Inflammatory macrophage treated with lipopolysaccharide for 4 hours (primary cell): ENCODE measurements at regions not wholly inside any gene's neighbourhood (a gene's known extent, or its start where the extent isn't known, plus 50 kb on each side); places are given as distances from the start of the nearest gene placed in this dataset.
"Not testable (repeated sequence)": the region's sequence is repeated elsewhere in the genome, so short reads cannot be mapped to it uniquely, and the experiment has no call there.

Experiments
- DNase-seq: peaks from one replicate; pipeline ENCODE4 v3.0.0-alpha.2; 2020

GRCh38 chr14:104230946-104231345 lies 92.6 kb downstream of the KIF26A start:
- DNase-seq, result no peak

GRCh38 chr14:104232070-104232484 lies 93.7 kb downstream of the KIF26A start:
- DNase-seq, result no peak

DNA sequence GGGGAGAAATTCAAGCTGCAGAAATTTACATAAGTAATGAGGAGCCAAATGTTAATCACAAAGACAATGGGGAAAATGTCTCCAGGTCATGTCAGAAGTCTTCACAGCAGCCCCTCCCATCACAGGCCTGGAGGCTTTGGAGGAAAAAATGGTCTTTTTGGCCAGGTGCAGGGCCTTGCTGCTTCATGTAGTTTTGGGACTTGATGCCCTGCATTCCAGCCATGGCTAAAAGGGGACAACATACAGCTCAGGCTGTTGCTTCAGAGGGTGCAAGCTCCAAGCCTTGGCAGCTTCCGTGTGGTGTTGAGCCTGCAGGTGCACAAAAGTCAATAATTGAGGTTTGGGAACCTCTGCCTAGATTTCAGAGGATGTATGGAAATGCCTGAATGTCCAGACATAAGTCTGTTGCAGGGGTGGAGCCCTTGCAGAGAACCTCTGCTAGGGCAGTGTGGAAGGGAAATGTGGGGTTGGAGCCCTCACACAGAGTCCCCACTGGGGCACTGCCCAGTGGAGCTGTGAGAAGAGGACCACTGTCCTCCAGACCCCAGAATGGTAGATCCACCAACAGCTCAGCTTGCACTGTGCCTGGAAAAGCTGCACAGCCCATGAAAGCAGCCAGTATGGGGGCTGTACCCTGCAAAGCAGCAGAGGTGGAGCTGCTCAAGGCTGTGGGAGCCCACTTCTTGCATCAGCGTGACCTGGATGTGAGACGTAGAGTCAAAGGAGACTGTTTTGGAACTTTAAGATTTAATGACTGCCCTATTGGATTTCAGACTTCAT lies 95.8 kb downstream of the KIF26A start:
- not testable (repeated sequence) for DNase-seq

DNA sequence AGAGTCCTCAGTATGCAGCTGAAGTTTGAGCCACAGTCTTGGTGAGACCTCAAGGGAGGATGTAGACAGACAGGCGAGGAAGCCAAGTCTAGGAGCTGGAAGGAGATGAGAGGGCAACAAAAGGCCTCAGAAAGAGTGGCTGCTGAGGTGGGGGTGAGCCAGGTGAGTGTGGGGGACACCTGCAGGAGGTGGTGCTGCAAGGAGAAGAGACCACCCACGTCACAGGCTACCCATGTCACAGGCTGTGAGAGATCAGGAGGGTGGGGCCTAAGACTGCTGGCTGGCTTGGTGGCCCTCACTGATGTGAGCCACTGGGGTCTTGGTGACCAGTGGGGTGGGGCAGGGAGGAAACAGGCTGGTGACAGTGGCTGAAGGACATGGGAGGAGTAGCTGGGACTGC lies 97.3 kb downstream of the KIF26A start:
- DNase-seq, result no peak

DNA sequence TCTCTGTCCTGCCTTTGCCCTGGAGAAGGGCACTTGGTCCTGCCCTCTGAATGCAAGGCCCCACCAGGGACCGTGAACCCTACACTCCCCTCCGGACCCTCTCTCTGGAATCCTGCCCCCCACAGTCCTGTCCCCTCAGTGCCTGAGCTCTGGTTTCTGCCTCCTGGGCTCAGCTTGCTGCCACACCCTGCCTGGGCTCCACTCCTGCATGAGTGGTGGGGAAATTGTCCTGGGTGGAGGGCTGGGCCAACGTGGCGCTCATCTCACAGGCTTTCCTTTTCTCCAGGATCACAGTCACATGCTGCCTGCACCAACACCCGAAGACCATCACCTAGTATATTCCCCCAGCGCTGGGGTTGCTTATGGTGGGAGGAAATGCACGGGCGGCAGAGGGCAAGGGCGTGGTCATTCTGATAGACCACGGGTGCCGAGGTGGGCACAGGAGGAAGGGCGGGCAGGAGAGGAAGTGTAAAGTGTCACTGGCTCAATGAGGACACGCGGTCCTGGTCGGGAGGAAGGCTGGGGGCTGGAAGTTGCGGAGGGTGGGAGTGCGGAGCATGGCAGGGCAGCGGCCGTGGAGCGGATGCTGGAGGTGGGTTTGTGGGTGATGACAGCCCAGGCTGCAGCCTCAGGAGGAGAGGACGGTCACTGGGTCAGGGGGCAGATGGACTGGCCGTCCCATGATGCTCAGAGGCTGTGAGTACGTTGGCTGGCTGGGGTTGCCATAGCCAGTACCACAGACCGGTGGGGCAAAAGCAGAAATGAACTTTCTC lies 99.5 kb downstream of the KIF26A start:
- DNase-seq, result no peak

- no peak for DNase-seq
These were observed 100.2 kb downstream of the KIF26A start for GRCh38 chr14:104238424-104239184.

- DNase-seq, result no peak
These were observed 100.9 kb downstream of the KIF26A start for GRCh38 chr14:104239185-104239775.

DNA sequence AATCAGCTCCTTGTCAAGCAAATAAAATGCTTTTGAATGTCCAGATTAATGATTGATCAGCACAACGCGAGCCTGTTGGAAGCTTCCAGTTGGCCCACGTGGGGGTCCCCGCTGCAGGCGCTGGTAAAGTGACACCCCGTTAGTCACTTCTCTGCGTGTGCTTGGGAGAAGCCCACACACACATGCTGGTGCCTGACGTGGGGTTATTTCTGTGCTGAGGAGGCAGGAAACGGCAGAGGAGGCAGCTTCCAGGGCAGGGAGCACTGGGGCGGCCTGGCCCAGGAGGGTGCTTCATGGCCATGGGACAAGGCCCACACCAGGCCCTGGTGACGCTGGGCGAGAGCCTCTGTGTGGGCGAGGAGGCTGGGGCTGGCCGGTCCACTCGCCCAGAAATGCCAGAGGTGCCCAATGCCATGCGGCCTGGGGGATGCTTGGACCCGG lies 101.5 kb downstream of the KIF26A start:
- no peak for DNase-seq

DNA sequence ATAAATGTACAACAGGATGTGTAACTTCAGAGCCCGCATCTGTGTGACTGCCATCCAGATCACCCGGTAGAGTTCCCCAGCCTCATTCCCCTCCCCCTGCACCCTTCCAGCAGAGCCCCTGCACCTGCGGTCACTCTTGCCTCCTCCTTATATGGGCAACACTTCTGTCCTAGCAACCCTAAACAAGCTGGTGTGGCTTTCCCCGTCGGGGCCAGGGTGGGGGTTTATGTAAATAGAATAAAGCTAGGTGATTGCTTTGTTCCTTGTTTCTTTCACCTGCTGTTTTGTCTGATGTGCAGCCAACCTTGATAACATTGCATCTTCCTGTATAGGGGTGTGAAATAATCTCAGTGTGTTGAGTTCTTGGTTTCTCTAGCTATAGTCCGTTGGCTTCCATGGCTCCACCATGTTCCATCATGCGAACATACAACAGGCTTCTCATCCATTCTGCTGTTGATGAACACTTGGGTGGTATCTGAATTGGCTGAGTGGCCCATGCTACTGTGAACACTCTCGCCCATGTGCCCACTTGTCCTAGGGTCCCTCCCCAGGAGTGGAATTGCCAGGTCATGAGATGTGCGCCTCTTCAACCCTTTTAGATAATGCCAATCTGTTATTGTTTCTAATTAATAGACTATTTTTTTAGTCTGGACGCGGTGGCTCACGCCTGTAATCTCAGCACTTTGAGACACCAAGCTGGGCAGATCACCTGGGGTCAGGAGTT lies 102.2 kb downstream of the KIF26A start:
- DNase-seq, result no peak

GRCh38 chr14:104243200-104243599 lies 104.8 kb downstream of the KIF26A start:
- no peak for DNase-seq

DNA sequence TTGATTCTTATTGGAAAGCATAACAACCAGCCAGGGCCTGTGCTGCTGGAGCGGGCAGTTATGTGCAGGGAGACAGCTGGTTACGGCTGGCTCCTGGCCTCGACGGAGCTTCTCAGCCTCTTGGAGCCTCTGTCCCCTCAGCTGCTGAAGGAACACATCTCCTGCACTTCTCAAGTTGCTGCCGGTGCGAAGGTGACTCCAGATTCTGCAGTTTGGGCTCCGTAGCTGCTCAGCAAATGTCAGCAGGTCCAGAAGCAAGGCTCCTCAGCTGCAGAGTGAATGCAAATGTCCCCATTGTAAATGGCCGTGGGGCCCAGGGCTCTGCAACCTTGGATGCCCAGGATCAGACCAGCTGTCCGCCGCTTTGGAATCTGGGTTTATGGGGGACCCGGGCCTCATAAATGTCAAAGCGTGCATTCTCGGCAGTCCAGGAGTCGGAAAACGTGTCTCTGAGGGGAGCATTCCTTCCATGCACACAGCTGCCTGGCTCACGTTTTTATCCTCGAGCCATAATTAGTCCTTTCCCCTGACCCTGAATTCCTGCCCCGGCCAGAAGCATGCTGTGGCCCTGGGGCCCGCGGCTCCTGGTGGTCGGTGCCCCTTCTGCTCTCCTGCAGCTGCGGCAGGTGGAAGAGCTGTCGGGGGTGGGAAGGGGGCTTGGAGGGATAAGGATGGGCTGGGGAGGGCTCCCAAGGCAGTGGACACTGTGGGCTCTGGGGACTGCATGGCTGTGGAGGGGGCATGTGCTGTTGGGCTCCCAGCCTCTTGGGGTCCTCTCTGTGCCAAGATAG lies 106.0 kb downstream of the KIF26A start:
- DNase-seq, result no peak

DNA sequence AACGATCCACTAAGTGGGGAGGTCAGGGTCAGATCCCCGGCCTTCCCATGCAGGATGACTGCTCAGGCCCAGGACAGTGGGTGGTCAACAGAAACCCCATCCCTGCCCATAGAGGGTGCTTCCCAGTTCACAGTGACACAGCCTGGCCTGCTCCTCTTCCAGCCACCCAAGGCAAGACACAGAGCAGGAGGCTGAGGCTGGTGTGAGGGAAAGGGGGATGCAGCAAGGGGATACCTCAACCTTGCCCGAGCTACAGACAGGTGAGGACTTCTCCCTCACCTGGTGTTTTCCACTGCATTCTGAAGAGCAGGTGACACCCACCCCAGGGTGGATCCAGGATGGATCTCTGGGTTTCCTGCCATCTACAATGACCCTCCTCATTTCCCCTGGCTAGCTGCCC lies 106.7 kb downstream of the KIF26A start:
- DNase-seq, result no peak

- no peak for DNase-seq
These were observed 107.3 kb downstream of the KIF26A start for GRCh38 chr14:104245723-104246122.

GRCh38 chr14:104246401-104247335 lies 108.3 kb downstream of the KIF26A start:
- DNase-seq, result no peak

GRCh38 chr14:104247336-104248202 lies 109.2 kb downstream of the KIF26A start:
- DNase-seq, result no peak

DNA sequence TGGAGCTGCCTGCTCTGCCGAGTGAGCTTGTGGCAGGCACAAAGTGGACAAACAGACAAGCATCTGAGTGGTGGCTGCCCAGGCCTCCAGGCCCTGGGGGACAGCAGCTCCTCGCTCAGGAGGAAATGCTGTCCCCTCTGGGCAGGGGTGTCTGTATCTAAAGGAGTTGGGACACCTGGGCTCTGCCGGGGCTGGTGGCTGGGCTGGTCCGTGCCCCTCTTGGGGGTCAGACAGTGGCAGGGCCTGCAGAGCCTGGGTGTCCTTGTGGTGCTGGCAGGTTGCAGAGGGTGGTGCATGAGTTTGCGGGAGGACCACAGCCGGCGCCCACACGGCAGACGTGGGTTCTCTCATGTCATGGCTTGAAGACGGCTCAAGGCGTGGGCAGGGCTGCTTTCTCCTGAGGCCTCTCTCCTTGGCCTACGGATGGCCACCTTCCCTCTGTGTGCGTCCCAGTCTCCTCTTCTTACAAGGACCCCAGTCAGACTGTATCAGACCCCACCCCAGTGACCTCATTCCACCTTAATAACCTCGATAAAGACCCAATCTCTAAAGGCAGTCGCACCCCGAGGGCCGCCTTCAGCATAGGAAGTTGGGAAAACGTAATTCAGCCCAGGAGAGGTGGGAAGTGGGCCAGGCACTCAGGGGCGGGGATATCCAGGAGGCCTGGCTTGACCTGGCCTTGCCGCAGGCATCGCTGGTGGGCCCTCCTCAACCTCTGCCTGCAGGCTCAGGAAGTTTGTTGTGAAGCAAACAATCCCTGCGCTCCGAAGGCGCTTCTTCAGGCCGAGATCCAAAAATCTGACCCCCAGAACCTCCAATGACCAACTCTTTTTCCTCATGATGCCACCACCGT lies 110.0 kb downstream of the KIF26A start:
- no peak for DNase-seq

GRCh38 chr14:104249089-104249488 lies 110.7 kb downstream of the KIF26A start:
- no peak for DNase-seq

DNA sequence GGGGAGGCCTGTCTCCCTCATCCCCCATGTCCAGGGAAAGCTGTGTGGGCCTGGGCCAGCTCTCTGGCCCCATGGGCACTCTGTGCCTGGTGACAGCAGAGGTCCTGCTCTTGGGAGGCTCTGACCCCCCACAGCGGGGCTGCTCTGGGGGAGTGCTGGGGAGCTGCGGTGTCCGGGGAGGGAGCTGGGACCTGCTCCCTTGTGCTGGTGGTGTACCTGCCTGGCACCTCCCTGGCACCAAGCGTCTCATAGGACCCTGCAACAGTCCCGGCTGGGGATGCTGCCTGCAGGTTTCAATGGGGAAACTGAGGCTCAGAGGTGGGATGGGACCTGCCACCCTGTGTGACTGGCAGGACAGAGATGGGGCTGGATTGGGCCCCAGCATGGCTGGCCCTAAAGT lies 111.3 kb downstream of the KIF26A start:
- no peak for DNase-seq
